ENCODE measurements at regions not wholly inside any gene's neighbourhood (a gene's known extent, or its start where the extent isn't known, plus 50 kb on each side); places are given as distances from the start of the nearest gene placed in this dataset.

GRCh38 chr6:14501914-14502313 is 384.3 kb downstream of the CD83 start:
- no peak overlapping the region for H3K4me3 ChIP-seq (ENCODE audit: control insufficient read depth, low read depth, low read length)
- no peak for DNase-seq (ENCODE audit: low read depth)
- no peak for TF ChIP-seq CTCF (conservative IDR thresholded peaks at IDR 0.05; ENCODE audit: control insufficient read depth, insufficient read depth, low read depth, low read length)

DNA sequence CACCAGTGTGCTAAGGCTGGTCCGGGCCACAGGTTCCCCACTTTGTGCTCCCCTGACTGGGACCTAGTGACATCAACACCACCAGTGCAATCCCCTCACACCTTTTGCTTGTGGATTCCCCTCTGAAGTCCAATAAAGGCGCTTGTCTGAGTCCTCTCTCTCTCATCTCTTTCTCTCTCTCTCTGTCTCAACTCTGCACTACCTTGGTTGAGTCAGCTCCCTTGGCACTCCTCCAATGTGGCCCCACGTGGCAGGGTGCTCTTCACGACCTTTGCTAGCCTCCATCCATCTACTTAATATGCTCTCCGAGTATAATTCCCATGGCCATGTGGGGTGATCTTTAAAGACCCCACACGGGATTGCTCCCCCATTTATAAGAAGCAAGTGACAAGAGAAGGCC is 385.0 kb downstream of the CD83 start:
- no peak overlapping the region for H3K4me3 ChIP-seq (ENCODE audit: control insufficient read depth, low read depth, low read length)
- no peak for TF ChIP-seq CTCF (conservative IDR thresholded peaks at IDR 0.05; ENCODE audit: control insufficient read depth, insufficient read depth, low read depth, low read length)
- DNase-seq (ENCODE audit: low read depth) = peak; percentile 41

DNA sequence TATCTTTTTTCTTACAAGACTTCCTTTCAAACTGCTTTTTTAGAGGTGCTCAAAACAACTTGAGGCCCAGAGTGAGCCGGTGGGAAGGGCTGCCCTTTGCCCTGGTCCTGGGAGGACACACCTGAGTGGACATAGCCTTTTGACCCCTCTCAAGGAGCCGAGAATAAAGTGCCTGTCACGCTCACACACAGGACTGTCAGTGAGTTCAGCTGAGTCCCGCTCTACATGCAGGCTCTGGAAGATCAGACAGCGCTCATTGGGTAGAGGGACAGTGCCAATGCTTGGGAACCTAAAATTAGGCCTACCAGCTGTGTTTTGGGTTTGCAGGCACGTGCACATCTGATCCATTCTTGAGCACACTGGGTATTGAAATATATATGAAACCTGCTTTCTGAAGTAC is 387.8 kb downstream of the CD83 start:
- H3K4me3 ChIP-seq (ENCODE audit: control insufficient read depth, low read depth, low read length) = no peak overlapping the region
- no peak for TF ChIP-seq CTCF (conservative IDR thresholded peaks at IDR 0.05; ENCODE audit: control insufficient read depth, insufficient read depth, low read depth, low read length)

GRCh38 chr6:14506656-14507246 is 389.2 kb downstream of the CD83 start:
- DNase-seq (ENCODE audit: low read depth) = no peak
- no peak for TF ChIP-seq CTCF (conservative IDR thresholded peaks at IDR 0.05; ENCODE audit: control insufficient read depth, insufficient read depth, low read depth, low read length)

More for the DNA sequence above, 387.8 kb downstream of the CD83 start:
- no peak for DNase-seq (ENCODE audit: low read depth)

DNA sequence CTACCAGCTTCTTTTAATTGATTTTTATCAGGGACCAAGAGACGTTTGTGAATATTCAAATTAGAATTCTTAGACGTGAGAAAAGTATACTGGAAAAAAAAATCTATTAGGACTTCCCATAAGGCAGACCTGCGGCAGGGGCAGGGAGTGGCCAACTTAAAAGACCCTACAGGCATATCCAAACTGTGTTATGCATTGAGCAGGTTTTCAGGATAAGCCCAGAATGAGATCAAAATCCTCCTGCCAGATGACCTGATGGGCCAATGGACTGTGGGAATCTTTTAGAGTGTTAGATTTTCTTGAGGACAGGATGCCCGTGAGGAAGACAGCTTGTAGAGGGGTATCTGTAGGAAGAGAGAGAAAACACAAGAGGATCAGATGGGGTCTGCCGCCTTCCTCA is 391.5 kb downstream of the CD83 start:
- DNase-seq (ENCODE audit: low read depth) = no peak
- no peak overlapping the region for H3K4me3 ChIP-seq (ENCODE audit: control insufficient read depth, low read depth, low read length)
- TF ChIP-seq CTCF (conservative IDR thresholded peaks at IDR 0.05; ENCODE audit: control insufficient read depth, insufficient read depth, low read depth, low read length) = no peak

More at GRCh38 chr6:14506656-14507246, 389.2 kb downstream of the CD83 start:
- no peak overlapping the region for H3K4me3 ChIP-seq (ENCODE audit: control insufficient read depth, low read depth, low read length)

- H3K4me3 ChIP-seq (ENCODE audit: control insufficient read depth, low read depth, low read length) = no peak overlapping the region
- no peak for TF ChIP-seq CTCF (conservative IDR thresholded peaks at IDR 0.05; ENCODE audit: control insufficient read depth, insufficient read depth, low read depth, low read length)
- no peak for DNase-seq (ENCODE audit: low read depth)
Measured at GRCh38 chr6:14510038-14510437, 392.5 kb downstream of the CD83 start.

All from fibroblast of mammary gland (primary cell).